IMR-90 (cell line): ENCODE measurements at regions not wholly inside any gene's neighbourhood (a gene's known extent, or its start where the extent isn't known, plus 50 kb on each side); places are given as distances from the start of the nearest gene placed in this dataset.

Experiments
- ATAC-seq: fragments of 200-7000 bp; cut with Tn5 transposase; 2 replicates; pipeline ENCODE4 v1.9.1; 2020; ENCODE audit warnings: low read depth, mild to moderate bottlenecking, moderate library complexity
- BruUV-seq: library from RNA; stranded (reverse); fragments of 400-500 nt; replicated peaks from 2 replicates; lab custom pipeline; 2021; lab: Mats Ljungman, UMichigan
- CTCF ChIA-PET: fragments of 300-600 bp; formaldehyde crosslinking; extraction: SDS; loops from one replicate; lab custom pipeline; 2021; ENCODE audit warnings: antibody characterized with exemption; lab: Yijun Ruan, JAX
- POLR2A ChIA-PET: fragments of 300-600 bp; sonication (Branson Sonifier 250); formaldehyde crosslinking; loops from one replicate; lab custom pipeline; 2022; ENCODE audit warnings: antibody characterized with exemption; ENCODE audit not compliant: unreplicated experiment; lab: Charles Lee
- DNase-seq: peaks from one replicate; pipeline ENCODE4 v3.0.0; 2013
- H2AFZ ChIP-seq: replicated peaks from 2 replicates; pipeline ENCODE3; 2013; ENCODE audit warnings: low read length, mild to moderate bottlenecking; ENCODE audit not compliant: poor library complexity
- H2AK5ac ChIP-seq: 2 replicates; pipeline ENCODE4 v1.6.1; 2013; ENCODE audit warnings: low read depth, low read length, inconsistent platforms
- H2AK9ac ChIP-seq: replicated peaks from 2 replicates; pipeline ENCODE3; 2013; ENCODE audit warnings: mild to moderate bottlenecking, low read depth, low read length, moderate library complexity; ENCODE audit not compliant: poor library complexity
- H2BK120ac ChIP-seq: 2 replicates; pipeline ENCODE4 v1.6.1; 2013; ENCODE audit warnings: low read depth, low read length, inconsistent platforms
- H2BK15ac ChIP-seq: 3 replicates; pipeline ENCODE4 v1.6.1; 2013; ENCODE audit warnings: low read depth, low read length, inconsistent platforms
- H2BK20ac ChIP-seq: 2 replicates; pipeline ENCODE4 v1.6.1; 2013; ENCODE audit warnings: low read depth, mild to moderate bottlenecking, inconsistent platforms, low read length, moderate library complexity
- H2BK5ac ChIP-seq: 2 replicates; pipeline ENCODE4 v1.6.1; 2013; ENCODE audit warnings: mild to moderate bottlenecking, low read depth, low read length, inconsistent platforms; ENCODE audit not compliant: poor library complexity, severe bottlenecking
- H3K14ac ChIP-seq: replicated peaks from 2 replicates; pipeline ENCODE4 v1.6.1; 2013; ENCODE audit warnings: low read depth, low read length, inconsistent platforms
- H3K18ac ChIP-seq: 2 replicates; pipeline ENCODE4 v1.6.1; 2013; ENCODE audit warnings: low read depth, low read length, control low read depth
- H3K23ac ChIP-seq: 2 replicates; pipeline ENCODE4 v1.6.1; 2013; ENCODE audit warnings: low read depth, low read length, inconsistent platforms
- H3K27ac ChIP-seq: 2 replicates; pipeline ENCODE4 v1.5.1; 2013; ENCODE audit warnings: mild to moderate bottlenecking, control low read depth, low read length; ENCODE audit not compliant: insufficient read depth
- H3K27me3 ChIP-seq: 2 replicates; pipeline ENCODE4 v1.6.1; 2013; ENCODE audit warnings: low read length; ENCODE audit not compliant: control insufficient read depth, insufficient read depth
- H3K36me3 ChIP-seq: 2 replicates; pipeline ENCODE4 v1.6.1; 2013; ENCODE audit warnings: low read length, mixed read lengths; ENCODE audit not compliant: control insufficient read depth, insufficient read depth
- H3K4ac ChIP-seq: 2 replicates; pipeline ENCODE4 v1.6.1; 2013; ENCODE audit warnings: low read depth, low read length, inconsistent platforms
- H3K4me1 ChIP-seq: 2 replicates; pipeline ENCODE4 v1.6.1; 2013; ENCODE audit warnings: low read length, mixed read lengths; ENCODE audit not compliant: control insufficient read depth, insufficient read depth
- H3K4me2 ChIP-seq: 2 replicates; pipeline ENCODE4 v1.6.1; 2013; ENCODE audit warnings: low read depth, mild to moderate bottlenecking, control low read depth, low read length, moderate library complexity
- H3K4me3 ChIP-seq: 2 replicates; pipeline ENCODE4 v1.5.1; 2013; ENCODE audit warnings: low read depth, mild to moderate bottlenecking, control low read depth, low read length, moderate library complexity; ENCODE audit not compliant: insufficient read depth
- H3K56ac ChIP-seq: 2 replicates; pipeline ENCODE4 v1.6.1; 2013; ENCODE audit warnings: low read length, inconsistent platforms; ENCODE audit not compliant: insufficient read depth; ENCODE audit errors: extremely low read depth
- H3K79me1 ChIP-seq, 2 experiments: 2 replicates each; pipeline ENCODE4 v1.6.1; 2013; ENCODE audit warnings: low read length in 2 of 2, inconsistent platforms in 1 of 2, low read depth in 1 of 2
- H3K9ac ChIP-seq: 2 replicates; pipeline ENCODE4 v1.6.1; 2013; ENCODE audit warnings: low read depth, low read length, control low read depth
- H3K9me1 ChIP-seq: 2 replicates; pipeline ENCODE4 v1.6.1; 2013; ENCODE audit warnings: low read length, inconsistent platforms; ENCODE audit not compliant: insufficient read depth
- H3K9me3 ChIP-seq: 2 replicates; pipeline ENCODE4 v1.6.1; 2013; ENCODE audit warnings: low read length; ENCODE audit not compliant: control insufficient read depth, insufficient read depth
- H4K20me1 ChIP-seq: 2 replicates; pipeline ENCODE4 v1.6.1; 2013; ENCODE audit warnings: low read length, inconsistent platforms; ENCODE audit not compliant: insufficient read depth
- H4K5ac ChIP-seq: 2 replicates; pipeline ENCODE4 v1.6.1; 2013; ENCODE audit warnings: mild to moderate bottlenecking, low read depth, low read length, control low read depth
- H4K8ac ChIP-seq, 2 experiments: 2 replicates each; pipeline ENCODE4 v1.6.1; 2013; ENCODE audit warnings: low read depth in 2 of 2, low read length in 2 of 2, control low read depth in 1 of 2, inconsistent platforms in 1 of 2
- H4K91ac ChIP-seq: 2 replicates; pipeline ENCODE4 v1.6.1; 2013; ENCODE audit warnings: low read depth, low read length, inconsistent platforms; ENCODE audit not compliant: insufficient read depth
- BHLHE40 ChIP-seq: fragments of 150-350 bp; IDR thresholded peaks from 2 replicates; pipeline ENCODE4 v1.6.1; 2016; ENCODE audit warnings: mild to moderate bottlenecking, low read depth, low read length
- CEBPB ChIP-seq: IDR thresholded peaks from 2 replicates; pipeline ENCODE4 v1.6.1; 2012; ENCODE audit warnings: low read depth, low read length, improper control_type of control experiment
- CHD1 ChIP-seq: IDR thresholded peaks from 2 replicates; pipeline ENCODE4 v1.6.1; 2012; ENCODE audit warnings: low read depth, low read length, improper control_type of control experiment
- CTCF ChIP-seq: conservative IDR thresholded peaks from 2 replicates; pipeline ENCODE4 v1.5.1; 2012; ENCODE audit warnings: mild to moderate bottlenecking, low read depth, low read length, improper control_type of control experiment
- ELK1 ChIP-seq: fragments of 150-350 bp; IDR thresholded peaks from 2 replicates; pipeline ENCODE4 v1.6.1; 2016; ENCODE audit warnings: low read depth, mild to moderate bottlenecking, low read length, moderate library complexity, borderline replicate concordance
- FOS ChIP-seq: fragments of 150-350 bp; IDR thresholded peaks from 2 replicates; pipeline ENCODE4 v1.6.1; 2016; ENCODE audit warnings: low read depth, low read length
- MAFK ChIP-seq: IDR thresholded peaks from 2 replicates; pipeline ENCODE4 v1.6.1; 2012; ENCODE audit warnings: low read depth, low read length, improper control_type of control experiment
- MAZ ChIP-seq: IDR thresholded peaks from 2 replicates; pipeline ENCODE4 v1.6.1; 2012; ENCODE audit warnings: low read depth, mild to moderate bottlenecking, low read length, improper control_type of control experiment, moderate library complexity, borderline replicate concordance
- MXI1 ChIP-seq: IDR thresholded peaks from 2 replicates; pipeline ENCODE4 v1.6.1; 2012; ENCODE audit warnings: low read depth, mild to moderate bottlenecking, low read length, moderate library complexity, borderline replicate concordance
- NFE2L2 ChIP-seq: fragments of 150-350 bp; IDR thresholded peaks from 2 replicates; pipeline ENCODE4 v1.6.1; 2016; ENCODE audit warnings: low read depth, mild to moderate bottlenecking, low read length
- POLR2A ChIP-seq: IDR thresholded peaks from 2 replicates; pipeline ENCODE4 v1.6.1; 2012; ENCODE audit warnings: mild to moderate bottlenecking, low read depth, low read length
- RAD21 ChIP-seq: IDR thresholded peaks from 2 replicates; pipeline ENCODE4 v1.6.1; 2012; ENCODE audit warnings: low read length, improper control_type of control experiment
- RCOR1 ChIP-seq: IDR thresholded peaks from 2 replicates; pipeline ENCODE4 v1.6.1; 2012; ENCODE audit warnings: mild to moderate bottlenecking, low read length, improper control_type of control experiment; ENCODE audit not compliant: insufficient replicate concordance
- RFX5 ChIP-seq: IDR thresholded peaks from 2 replicates; pipeline ENCODE4 v1.8.0; 2012; ENCODE audit warnings: low read depth, mild to moderate bottlenecking, low read length, moderate library complexity
- WGBS, 2 experiments: methylation state at CpG; one replicate each; pipeline versions ENCODE4 v1.1.5 to v1.1.7; 2013; ENCODE audit warnings: missing lambda C conversion rate in 2 of 2; ENCODE audit not compliant: insufficient read length in 1 of 2; ENCODE audit errors: extremely low coverage in 2 of 2; 5-methylcytosine and 5-hydroxymethylcytosine counted together
- dilution Hi-C: fragments of 300-500 bp; cut with HindIII; formaldehyde crosslinking; loops from one replicate; pipeline ENCODE4 v1.14.3; 2018; ENCODE audit warnings: low sequenced_read_pairs; ENCODE audit not compliant: unreplicated experiment
- in situ Hi-C: fragments of 300-500 bp; cut with MboI; formaldehyde crosslinking; loops from 3 replicates; pipeline ENCODE4 v1.14.3; 2019; ENCODE audit warnings: low sequenced_read_pairs, inconsistent platforms, mixed read lengths
- intact Hi-C: fragments of 100-400 bp; cut with micrococcal nuclease; formaldehyde crosslinking; loops from 2 replicates; pipeline ENCODE4 v1.10.0; 2022

- H4K91ac ChIP-seq = no peak overlapping the region
- H2BK5ac ChIP-seq = no peak overlapping the region
- CTCF ChIA-PET = no interaction called here
- H3K9me1 ChIP-seq = no peaks in the 10 kb centered on the region
- H3K36me3 ChIP-seq = no peaks in the 10 kb centered on the region
- no peaks in the 10 kb centered on the region for H3K4me1 ChIP-seq
- no peak overlapping the region for H4K5ac ChIP-seq
- no peak overlapping the region for H2BK120ac ChIP-seq
- H3K56ac ChIP-seq = no peak overlapping the region
- H3K23ac ChIP-seq = no peak overlapping the region
- H3K9me3 ChIP-seq = no peaks in the 10 kb centered on the region
- H2AK5ac ChIP-seq = no peak overlapping the region
- H2AFZ ChIP-seq = peak overlapping the region; percentile 51
- in situ Hi-C loops = no loop called here
- no peak overlapping the region for H4K8ac ChIP-seq
- no peak overlapping the region for H3K4ac ChIP-seq
- POLR2A ChIA-PET = no interaction called here
- intact Hi-C loops = no loop called here
- TF ChIP-seq CTCF = no peak
- no peak for TF ChIP-seq MAZ
- TF ChIP-seq ELK1 = no peak
- TF ChIP-seq RFX5 = no peak
- no peak for TF ChIP-seq MAFK
- no peak for TF ChIP-seq RAD21
- no peak for TF ChIP-seq RCOR1
- TF ChIP-seq FOS = no peak
- no peak for TF ChIP-seq CHD1
- no peak for TF ChIP-seq CEBPB
- TF ChIP-seq MXI1 = no peak
- no peak for TF ChIP-seq POLR2A
- no peak for TF ChIP-seq NFE2L2
- no peak for TF ChIP-seq BHLHE40
- no TSS peak for BruUV-seq
- dilution Hi-C loops = no loop called here
- no peak for DNase-seq
- H3K4me2 ChIP-seq = no peak overlapping the region
- H3K18ac ChIP-seq = no peak overlapping the region
- no peak overlapping the region for H3K4me3 ChIP-seq
- no peak overlapping the region for H3K9ac ChIP-seq
- no peak for ATAC-seq
- H2AK9ac ChIP-seq = no peak overlapping the region
- H2BK15ac ChIP-seq = no peak overlapping the region
- H3K14ac ChIP-seq = no peak overlapping the region
- H4K20me1 ChIP-seq = no peaks in the 10 kb centered on the region
- no peaks in the 10 kb centered on the region for H3K27me3 ChIP-seq
- WGBS, 2 experiments = 100% methylated on average over 1 of the region's 8 CpGs; no CpG with 5 or more reads in 1 of the 2 experiments
- no peak overlapping the region for H3K27ac ChIP-seq
- no peaks in the 10 kb centered on the region for H3K79me1 ChIP-seq
- H2BK20ac ChIP-seq = no peak overlapping the region
These were observed 599.6 kb downstream of the PTPRU start for GRCh38 chr1:29835874-29836273.
